Right lobe of liver (tissue), 4 donors: ENCODE measurements at regions not wholly inside any gene's neighbourhood (a gene's known extent, or its start where the extent isn't known, plus 50 kb on each side); places are given as distances from the start of the nearest gene placed in this dataset.

Source experiments
- POLR2A ChIP-seq: fragments of 450-650 bp; IDR thresholded peaks from one replicate; pipeline ENCODE4 v1.6.1; 2017; ENCODE audit warnings: antibody characterized with exemption, mild to moderate bottlenecking
- TF ChIP-seq, protein P1 (sequence below), 4 donors: fragments of 200-600 bp in 3 of 4; fragments of 450-650 bp in 1 of 4; IDR thresholded peaks; one replicate each; pipeline versions ENCODE4 v1.5.1 to v1.8.0; 2016 to 2022; ENCODE audit warnings: antibody characterized with exemption in 4 of 4, mild to moderate bottlenecking in 2 of 4
- donor health status: DM: no; HTN: no; CAD: no.
- donor health status: DM: no; HTN: no; CAD: no.
- donor health status: DM: no; HTN: yes; CAD: no.

DNA sequence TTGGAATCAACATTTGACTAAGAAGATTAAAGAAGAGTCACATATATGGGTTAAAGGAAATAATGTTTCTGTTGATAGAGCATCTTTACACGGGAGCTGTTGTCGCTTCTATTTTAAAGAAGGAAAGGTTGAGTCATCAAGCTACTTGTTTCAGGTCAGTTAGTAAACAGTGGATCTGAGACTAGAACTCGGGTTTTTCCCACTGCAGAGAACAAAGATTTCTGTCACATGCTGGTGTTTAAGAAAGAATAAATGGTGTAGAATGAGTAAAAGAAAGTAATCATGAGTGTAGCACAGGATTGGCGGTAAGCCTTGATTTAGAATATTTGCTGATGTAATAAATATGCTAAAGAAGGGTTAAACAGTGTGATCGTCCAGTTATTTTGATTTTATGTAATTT, 455.5 kb downstream of the AEBP2 start:
- no peak for TF ChIP-seq POLR2A
- TF ChIP-seq, protein P1, sequence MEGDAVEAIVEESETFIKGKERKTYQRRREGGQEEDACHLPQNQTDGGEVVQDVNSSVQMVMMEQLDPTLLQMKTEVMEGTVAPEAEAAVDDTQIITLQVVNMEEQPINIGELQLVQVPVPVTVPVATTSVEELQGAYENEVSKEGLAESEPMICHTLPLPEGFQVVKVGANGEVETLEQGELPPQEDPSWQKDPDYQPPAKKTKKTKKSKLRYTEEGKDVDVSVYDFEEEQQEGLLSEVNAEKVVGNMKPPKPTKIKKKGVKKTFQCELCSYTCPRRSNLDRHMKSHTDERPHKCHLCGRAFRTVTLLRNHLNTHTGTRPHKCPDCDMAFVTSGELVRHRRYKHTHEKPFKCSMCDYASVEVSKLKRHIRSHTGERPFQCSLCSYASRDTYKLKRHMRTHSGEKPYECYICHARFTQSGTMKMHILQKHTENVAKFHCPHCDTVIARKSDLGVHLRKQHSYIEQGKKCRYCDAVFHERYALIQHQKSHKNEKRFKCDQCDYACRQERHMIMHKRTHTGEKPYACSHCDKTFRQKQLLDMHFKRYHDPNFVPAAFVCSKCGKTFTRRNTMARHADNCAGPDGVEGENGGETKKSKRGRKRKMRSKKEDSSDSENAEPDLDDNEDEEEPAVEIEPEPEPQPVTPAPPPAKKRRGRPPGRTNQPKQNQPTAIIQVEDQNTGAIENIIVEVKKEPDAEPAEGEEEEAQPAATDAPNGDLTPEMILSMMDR (IDR thresholded peaks at IDR 0.05): no peak
